Heart left ventricle (tissue), 16 donors: ENCODE measurements at regions not wholly inside any gene's neighbourhood (a gene's known extent, or its start where the extent isn't known, plus 50 kb on each side); places are given as distances from the start of the nearest gene placed in this dataset.

Source experiments
- ATAC-seq, 4 donors: fragments of 200-7000 bp; cut with Tn5 transposase; one replicate each; pipeline ENCODE4 v1.9.1; 2020 to 2022; ENCODE audit warnings: moderate library complexity in 4 of 4, mild to moderate bottlenecking in 3 of 4, moderate number of reproducible peaks in 1 of 4
- DNase-seq, 5 donors: peaks; one replicate each; pipeline ENCODE4 v3.0.0-alpha.2; 2020
- H3K27ac ChIP-seq, 12 donors: fragments of 200-600 bp; sonication (generic) in 4 of 12; one replicate each; pipeline versions ENCODE4 v1.5.0 to v1.8.0; 2016 to 2022; ENCODE audit warnings: mild to moderate bottlenecking in 2 of 12
- H3K27me3 ChIP-seq, 9 donors: fragments of 200-600 bp; sonication (generic) in 2 of 9; one replicate each; pipeline versions ENCODE4 v1.5.1 to v1.8.0; 2016 to 2022; ENCODE audit warnings: mild to moderate bottlenecking in 3 of 9
- H3K36me3 ChIP-seq, 9 donors: fragments of 200-600 bp; sonication (generic) in 2 of 9; one replicate each; pipeline versions ENCODE4 v1.5.0 to v1.8.0; 2018 to 2022; ENCODE audit warnings: mild to moderate bottlenecking in 2 of 9
- H3K4me1 ChIP-seq, 12 donors: fragments of 200-600 bp; sonication (generic) in 4 of 12; one replicate each; pipeline versions ENCODE4 v1.5.0 to v1.8.0; 2016 to 2022; ENCODE audit warnings: mild to moderate bottlenecking in 3 of 12
- H3K4me3 ChIP-seq, 12 donors: fragments of 200-600 bp; sonication (generic) in 4 of 12; one replicate each; pipeline versions ENCODE4 v1.5.0 to v1.8.0; 2017 to 2022; ENCODE audit warnings: mild to moderate bottlenecking in 9 of 12, moderate library complexity in 4 of 12
- H3K9me3 ChIP-seq, 12 donors: fragments of 200-600 bp; sonication (generic) in 4 of 12; one replicate each; pipeline versions ENCODE4 v1.5.0 to v1.8.0; 2016 to 2022; ENCODE audit warnings: mild to moderate bottlenecking in 1 of 12
- CTCF ChIP-seq, 12 donors: fragments of 200-600 bp; sonication (generic) in 4 of 12; IDR thresholded peaks; one replicate each; pipeline versions ENCODE4 v1.5.0 to v1.8.0; 2018 to 2022; ENCODE audit warnings: antibody characterized with exemption in 12 of 12, mild to moderate bottlenecking in 5 of 12
- POLR2A ChIP-seq, 2 donors: fragments of 450-650 bp; IDR thresholded peaks; one replicate each; pipeline ENCODE4 v1.6.1; 2017; ENCODE audit warnings: antibody characterized with exemption in 2 of 2, mild to moderate bottlenecking in 2 of 2, moderate library complexity in 2 of 2
- WGBS, 4 donors: extraction: QIAGEN DNeasy Blood & Tissue Kit in 2 of 4; methylation state at CpG; one replicate each; pipeline versions ENCODE4 v1.1.5 to v1.1.7; 2013 to 2018; 5-methylcytosine and 5-hydroxymethylcytosine counted together
- intact Hi-C, 10 donors: fragments of 100-400 bp; cut with DNase I; formaldehyde crosslinking; loops; one replicate each; pipeline versions ENCODE4 v1.11.1 to v1.14.2; 2022
- donor health status: ischemic (EF 13 %, LVEDD 7.1; RV severe dilation, severe dysfunction).
- donor health status: healthy with polysubstance abuse.
- donor health status: DM: no; HTN: yes; CAD: no.
- donor health status: DM: no; HTN: no; CAD: no.
- donor health status: ischemic (EF 25% LVEDD 6.9; RV normal size, moderate dysfunction).
- donor health status: ischemic (EF 25% LVEDD 5.7; RV mildly dilated, moderate dysfunction).
- donor health status: healthy.
- donor health status: DM: yes; HTN: yes; CAD: no.
- donor health status: ischemic (EF 35%, LVEDD 5.7; RV mildly dilated, moderate dysfunction).
- donor health status: nonischemic (EF 11% LVEDD 7.7; RV severe dilation, severe dysfunction).
- donor health status: DM: yes; HTN: yes; CAD: no.
- donor health status: PGD.
- donor health status: ischemic (EF 29% LVEDD 5.4; RV normal size, mild dysfunction).
- donor health status: nonischemic (EF 23%, LVEDD 6.1; RV moderate dilation, normal function).

GRCh38 chr9:107866711-107867311, 377.2 kb upstream of the KLF4 start:
- no peak for DNase-seq
- H3K4me3 ChIP-seq, result no peak overlapping the region
- ATAC-seq, result peak in 1 of 4 donors; percentile 38
- peaks cover 0 to 46% (median 0%) of the 10 kb centered on the region in 12 donors for H3K4me1 ChIP-seq
- H3K27ac ChIP-seq, result peak overlapping the region in 1 of 12 donors; percentile 18
- intact Hi-C loops, result no loop called here
- peaks cover 0 to 5% (median 0%) of the 10 kb centered on the region in 9 donors for H3K27me3 ChIP-seq
- TF ChIP-seq CTCF (IDR thresholded peaks at IDR 0.05), result no peak
- TF ChIP-seq POLR2A (IDR thresholded peaks at IDR 0.05), result no peak
- H3K9me3 ChIP-seq, result no peaks in the 10 kb centered on the region
- H3K36me3 ChIP-seq, result no peaks in the 10 kb centered on the region

- ATAC-seq (no peak), DNase-seq (no peak)
- Histone ChIP-seq H3K27me3 (peaks cover 0 to 5% (median 0%) of the 10 kb centered on the region in 9 donors), H3K36me3 (no peaks in the 10 kb centered on the region), H3K4me1 (peaks cover 0 to 39% (median 0%) of the 10 kb centered on the region in 12 donors), H3K9me3 (peaks cover 0 to 5% (median 0%) of the 10 kb centered on the region in 12 donors), H3K4me3 (no peak overlapping the region), H3K27ac (peak overlapping the region in 1 of 12 donors; percentile 51)
- TF ChIP-seq POLR2A (IDR thresholded peaks at IDR 0.05) (no peak), CTCF (IDR thresholded peaks at IDR 0.05) (no peak)
- intact Hi-C loops, result no loop called here
- 66 to 72% (median 70%) methylated on average over 4 of the region's 4 CpGs for WGBS, 4 donors
Measured at GRCh38 chr9:107863396-107863795, 373.8 kb upstream of the KLF4 start.

GRCh38 chr9:107862881-107863280, 373.3 kb upstream of the KLF4 start:
- ATAC-seq, result no peak
- Histone ChIP-seq H3K9me3 (peaks cover 0 to 5% (median 0%) of the 10 kb centered on the region in 12 donors), H3K27me3 (peaks cover 0 to 5% (median 0%) of the 10 kb centered on the region in 9 donors), H3K27ac (peak overlapping the region in 1 of 12 donors; percentile 51), H3K4me3 (no peak overlapping the region), H3K36me3 (no peaks in the 10 kb centered on the region), H3K4me1 (peaks cover 0 to 35% (median 0%) of the 10 kb centered on the region in 12 donors)
- TF ChIP-seq CTCF (IDR thresholded peaks at IDR 0.05), result no peak
- TF ChIP-seq POLR2A (IDR thresholded peaks at IDR 0.05), result no peak
- intact Hi-C loops, result no loop called here
- 65 to 77% (median 73%) methylated on average over 1 of the region's 1 CpG for WGBS, 4 donors
- DNase-seq, result no peak

- ATAC-seq, result peak in 1 of 4 donors; percentile 54
- Histone ChIP-seq H3K4me1 (peaks cover 0 to 29% (median 0%) of the 10 kb centered on the region in 12 donors), H3K36me3 (no peaks in the 10 kb centered on the region), H3K9me3 (peaks cover 0 to 5% (median 0%) of the 10 kb centered on the region in 12 donors), H3K27me3 (peaks cover 0 to 5% (median 0%) of the 10 kb centered on the region in 9 donors), H3K4me3 (no peak overlapping the region), H3K27ac (peak overlapping the region in 1 of 12 donors; percentile 51)
- no peak for DNase-seq
- intact Hi-C loops, result no loop called here
- 75 to 96% (median 75%) methylated on average over 1 of the region's 1 CpG; no CpG with 5 or more reads in 1 of the 4 donors for WGBS, 4 donors
- TF ChIP-seq POLR2A (IDR thresholded peaks at IDR 0.05) (no peak), CTCF (IDR thresholded peaks at IDR 0.05) (no peak)
Measured at GRCh38 chr9:107862323-107862722, 372.8 kb upstream of the KLF4 start.
